ENCODE measurements at regions not wholly inside any gene's neighbourhood (a gene's known extent, or its start where the extent isn't known, plus 50 kb on each side); places are given as distances from the start of the nearest gene placed in this dataset.
A peak's percentile ranks its signal among the peaks of the same experiment; 100 is the strongest.

DNA sequence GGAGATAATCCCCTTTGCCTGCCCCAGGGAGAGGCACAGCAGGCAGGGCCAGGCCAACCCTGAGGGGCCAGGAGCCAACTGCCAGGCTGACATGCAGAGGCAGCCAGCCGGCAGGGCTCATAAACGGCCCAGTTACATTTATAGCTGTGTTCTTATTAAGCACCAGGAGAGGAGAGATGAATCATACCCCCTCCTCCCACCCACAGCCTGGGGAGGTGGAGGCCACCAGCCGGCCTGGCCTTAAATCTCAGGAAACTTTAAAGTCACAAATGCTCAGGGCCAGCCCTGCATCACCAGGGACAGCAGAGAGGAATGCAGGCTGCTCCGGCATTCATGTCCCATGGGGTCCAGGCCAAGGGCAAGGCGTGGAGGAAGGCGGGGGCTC lies 177.2 kb downstream of the TMEM132E start (continued):
- TF ChIP-seq EZH2 (IDR thresholded peaks at IDR 0.05; ENCODE audit: low read depth, unreplicated experiment), result no peak
- no peak for TF ChIP-seq STAT1 (IDR thresholded peaks at IDR 0.05; ENCODE audit: unreplicated experiment)
- TF ChIP-seq, protein P1, sequence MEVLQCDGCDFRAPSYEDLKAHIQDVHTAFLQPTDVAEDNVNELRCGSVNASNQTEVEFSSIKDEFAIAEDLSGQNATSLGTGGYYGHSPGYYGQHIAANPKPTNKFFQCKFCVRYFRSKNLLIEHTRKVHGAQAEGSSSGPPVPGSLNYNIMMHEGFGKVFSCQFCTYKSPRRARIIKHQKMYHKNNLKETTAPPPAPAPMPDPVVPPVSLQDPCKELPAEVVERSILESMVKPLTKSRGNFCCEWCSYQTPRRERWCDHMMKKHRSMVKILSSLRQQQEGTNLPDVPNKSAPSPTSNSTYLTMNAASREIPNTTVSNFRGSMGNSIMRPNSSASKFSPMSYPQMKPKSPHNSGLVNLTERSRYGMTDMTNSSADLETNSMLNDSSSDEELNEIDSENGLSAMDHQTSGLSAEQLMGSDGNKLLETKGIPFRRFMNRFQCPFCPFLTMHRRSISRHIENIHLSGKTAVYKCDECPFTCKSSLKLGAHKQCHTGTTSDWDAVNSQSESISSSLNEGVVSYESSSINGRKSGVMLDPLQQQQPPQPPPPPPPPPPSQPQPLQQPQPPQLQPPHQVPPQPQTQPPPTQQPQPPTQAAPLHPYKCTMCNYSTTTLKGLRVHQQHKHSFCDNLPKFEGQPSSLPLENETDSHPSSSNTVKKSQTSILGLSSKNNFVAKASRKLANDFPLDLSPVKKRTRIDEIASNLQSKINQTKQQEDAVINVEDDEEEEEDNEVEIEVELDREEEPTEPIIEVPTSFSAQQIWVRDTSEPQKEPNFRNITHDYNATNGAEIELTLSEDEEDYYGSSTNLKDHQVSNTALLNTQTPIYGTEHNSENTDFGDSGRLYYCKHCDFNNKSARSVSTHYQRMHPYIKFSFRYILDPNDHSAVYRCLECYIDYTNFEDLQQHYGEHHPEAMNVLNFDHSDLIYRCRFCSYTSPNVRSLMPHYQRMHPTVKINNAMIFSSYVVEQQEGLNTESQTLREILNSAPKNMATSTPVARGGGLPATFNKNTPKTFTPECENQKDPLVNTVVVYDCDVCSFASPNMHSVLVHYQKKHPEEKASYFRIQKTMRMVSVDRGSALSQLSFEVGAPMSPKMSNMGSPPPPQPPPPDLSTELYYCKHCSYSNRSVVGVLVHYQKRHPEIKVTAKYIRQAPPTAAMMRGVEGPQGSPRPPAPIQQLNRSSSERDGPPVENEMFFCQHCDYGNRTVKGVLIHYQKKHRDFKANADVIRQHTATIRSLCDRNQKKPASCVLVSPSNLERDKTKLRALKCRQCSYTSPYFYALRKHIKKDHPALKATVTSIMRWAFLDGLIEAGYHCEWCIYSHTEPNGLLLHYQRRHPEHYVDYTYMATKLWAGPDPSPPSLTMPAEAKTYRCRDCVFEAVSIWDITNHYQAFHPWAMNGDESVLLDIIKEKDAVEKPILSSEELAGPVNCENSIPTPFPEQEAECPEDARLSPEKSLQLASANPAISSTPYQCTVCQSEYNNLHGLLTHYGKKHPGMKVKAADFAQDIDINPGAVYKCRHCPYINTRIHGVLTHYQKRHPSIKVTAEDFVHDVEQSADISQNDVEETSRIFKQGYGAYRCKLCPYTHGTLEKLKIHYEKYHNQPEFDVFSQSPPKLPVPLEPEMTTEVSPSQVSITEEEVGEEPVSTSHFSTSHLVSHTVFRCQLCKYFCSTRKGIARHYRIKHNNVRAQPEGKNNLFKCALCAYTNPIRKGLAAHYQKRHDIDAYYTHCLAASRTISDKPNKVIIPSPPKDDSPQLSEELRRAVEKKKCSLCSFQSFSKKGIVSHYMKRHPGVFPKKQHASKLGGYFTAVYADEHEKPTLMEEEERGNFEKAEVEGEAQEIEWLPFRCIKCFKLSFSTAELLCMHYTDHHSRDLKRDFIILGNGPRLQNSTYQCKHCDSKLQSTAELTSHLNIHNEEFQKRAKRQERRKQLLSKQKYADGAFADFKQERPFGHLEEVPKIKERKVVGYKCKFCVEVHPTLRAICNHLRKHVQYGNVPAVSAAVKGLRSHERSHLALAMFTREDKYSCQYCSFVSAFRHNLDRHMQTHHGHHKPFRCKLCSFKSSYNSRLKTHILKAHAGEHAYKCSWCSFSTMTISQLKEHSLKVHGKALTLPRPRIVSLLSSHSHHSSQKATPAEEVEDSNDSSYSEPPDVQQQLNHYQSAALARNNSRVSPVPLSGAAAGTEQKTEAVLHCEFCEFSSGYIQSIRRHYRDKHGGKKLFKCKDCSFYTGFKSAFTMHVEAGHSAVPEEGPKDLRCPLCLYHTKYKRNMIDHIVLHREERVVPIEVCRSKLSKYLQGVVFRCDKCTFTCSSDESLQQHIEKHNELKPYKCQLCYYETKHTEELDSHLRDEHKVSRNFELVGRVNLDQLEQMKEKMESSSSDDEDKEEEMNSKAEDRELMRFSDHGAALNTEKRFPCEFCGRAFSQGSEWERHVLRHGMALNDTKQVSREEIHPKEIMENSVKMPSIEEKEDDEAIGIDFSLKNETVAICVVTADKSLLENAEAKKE (CRISPR knock-in tag; IDR thresholded peaks at IDR 0.05), result no peak
- no peak for TF ChIP-seq POLR2AphosphoS5 (IDR thresholded peaks at IDR 0.05; ENCODE audit: low read depth)

DNA sequence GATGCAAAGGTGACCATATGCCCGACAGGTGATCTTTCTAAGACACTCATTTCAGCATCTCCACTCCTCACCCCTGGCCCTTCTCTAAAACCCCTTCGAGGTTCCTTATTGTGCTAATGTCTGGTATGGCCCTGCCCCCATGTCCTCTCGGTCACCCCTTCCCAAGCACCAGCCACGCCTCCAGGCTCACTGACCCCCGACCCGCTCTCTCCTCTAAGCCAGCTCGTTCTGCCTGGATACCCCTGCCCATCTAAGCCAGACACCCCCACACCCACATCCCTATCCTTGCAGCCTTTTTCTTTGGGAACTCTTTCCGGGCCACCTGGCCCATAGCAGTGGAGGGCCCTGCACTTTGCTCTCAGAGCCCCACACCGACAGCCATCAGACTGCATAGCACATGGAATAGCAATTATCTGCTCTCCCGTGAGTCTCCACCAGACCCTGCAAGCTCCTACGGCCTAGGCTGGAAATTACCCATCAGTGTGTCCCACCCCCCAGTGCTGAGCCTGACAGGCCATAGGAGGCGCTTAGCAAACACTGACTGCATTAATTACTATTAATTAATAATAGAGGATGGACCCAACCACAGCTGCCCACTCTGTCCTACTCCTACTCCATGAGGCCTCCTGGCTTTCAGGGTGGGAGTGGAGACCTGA lies 176.7 kb downstream of the TMEM132E start:
- no peaks in the 10 kb centered on the region for H3K9me2 ChIP-seq (ENCODE audit: insufficient read depth)
- peaks cover 10% of the 10 kb centered on the region for H3K27me3 Mint-ChIP-seq (ENCODE audit: insufficient read depth, low read depth, poor library complexity)
- no peaks in the 10 kb centered on the region for H3K9me3 Mint-ChIP-seq
- H3K79me2 ChIP-seq (replicated peaks; ENCODE audit: insufficient read depth), result no peaks in the 10 kb centered on the region
- DNase-seq (ENCODE audit: low spot score) (no peak), ATAC-seq (peak; percentile 60)
- no peak overlapping the region for H3K27ac Mint-ChIP-seq
- no peaks in the 10 kb centered on the region; the same call in 1 of the 2 replicates for H3K4me1 ChIP-seq (ENCODE audit: insufficient read depth)
- H3K4me3 Mint-ChIP-seq, result no peak overlapping the region
- no peaks in the 10 kb centered on the region for H3K27me3 ChIP-seq (ENCODE audit: insufficient read depth)
- no peak overlapping the region for H3K27ac ChIP-seq (ENCODE audit: low read depth)
- H3F3A ChIP-seq (replicated peaks; ENCODE audit: low read depth), result no peaks in the 10 kb centered on the region
- H2AFZ ChIP-seq, result no peak overlapping the region; the same call in 1 of the 2 replicates
- H3K4me2 ChIP-seq, result no peak overlapping the region
- no peaks in the 10 kb centered on the region for H3K36me3 Mint-ChIP-seq (ENCODE audit: low read depth)
- H4K20me1 ChIP-seq (replicated peaks; ENCODE audit: insufficient read depth), result no peaks in the 10 kb centered on the region; the same call in 1 of the 2 replicates
- H3K4me1 Mint-ChIP-seq, result peaks cover 15% of the 10 kb centered on the region
- H3K4me3 ChIP-seq, result no peak overlapping the region
- no peaks in the 10 kb centered on the region for H3K36me3 ChIP-seq (ENCODE audit: insufficient read depth)
- TF ChIP-seq NANOG (IDR thresholded peaks at IDR 0.05; ENCODE audit: borderline replicate concordance) (no peak), EZH2phosphoT487 (IDR thresholded peaks at IDR 0.05; ENCODE audit: unreplicated experiment) (no peak), POLR2AphosphoS5 (IDR thresholded peaks at IDR 0.05; ENCODE audit: low read depth) (no peak), JUNB (IDR thresholded peaks at IDR 0.05; ENCODE audit: unreplicated experiment) (no peak), STAT1 (IDR thresholded peaks at IDR 0.05; ENCODE audit: unreplicated experiment) (no peak), EZH2 (IDR thresholded peaks at IDR 0.05; ENCODE audit: low read depth, unreplicated experiment) (no peak), ZNF114 (CRISPR knock-in tag; IDR thresholded peaks at IDR 0.05) (no peak), CREB1 (CRISPR knock-in tag; IDR thresholded peaks at IDR 0.05; ENCODE audit: low read depth) (no peak)
- TF ChIP-seq, protein P2, sequence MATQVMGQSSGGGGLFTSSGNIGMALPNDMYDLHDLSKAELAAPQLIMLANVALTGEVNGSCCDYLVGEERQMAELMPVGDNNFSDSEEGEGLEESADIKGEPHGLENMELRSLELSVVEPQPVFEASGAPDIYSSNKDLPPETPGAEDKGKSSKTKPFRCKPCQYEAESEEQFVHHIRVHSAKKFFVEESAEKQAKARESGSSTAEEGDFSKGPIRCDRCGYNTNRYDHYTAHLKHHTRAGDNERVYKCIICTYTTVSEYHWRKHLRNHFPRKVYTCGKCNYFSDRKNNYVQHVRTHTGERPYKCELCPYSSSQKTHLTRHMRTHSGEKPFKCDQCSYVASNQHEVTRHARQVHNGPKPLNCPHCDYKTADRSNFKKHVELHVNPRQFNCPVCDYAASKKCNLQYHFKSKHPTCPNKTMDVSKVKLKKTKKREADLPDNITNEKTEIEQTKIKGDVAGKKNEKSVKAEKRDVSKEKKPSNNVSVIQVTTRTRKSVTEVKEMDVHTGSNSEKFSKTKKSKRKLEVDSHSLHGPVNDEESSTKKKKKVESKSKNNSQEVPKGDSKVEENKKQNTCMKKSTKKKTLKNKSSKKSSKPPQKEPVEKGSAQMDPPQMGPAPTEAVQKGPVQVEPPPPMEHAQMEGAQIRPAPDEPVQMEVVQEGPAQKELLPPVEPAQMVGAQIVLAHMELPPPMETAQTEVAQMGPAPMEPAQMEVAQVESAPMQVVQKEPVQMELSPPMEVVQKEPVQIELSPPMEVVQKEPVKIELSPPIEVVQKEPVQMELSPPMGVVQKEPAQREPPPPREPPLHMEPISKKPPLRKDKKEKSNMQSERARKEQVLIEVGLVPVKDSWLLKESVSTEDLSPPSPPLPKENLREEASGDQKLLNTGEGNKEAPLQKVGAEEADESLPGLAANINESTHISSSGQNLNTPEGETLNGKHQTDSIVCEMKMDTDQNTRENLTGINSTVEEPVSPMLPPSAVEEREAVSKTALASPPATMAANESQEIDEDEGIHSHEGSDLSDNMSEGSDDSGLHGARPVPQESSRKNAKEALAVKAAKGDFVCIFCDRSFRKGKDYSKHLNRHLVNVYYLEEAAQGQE (IDR thresholded peaks at IDR 0.05; ENCODE audit: unreplicated experiment), result no peak
- TF ChIP-seq, protein P3, sequence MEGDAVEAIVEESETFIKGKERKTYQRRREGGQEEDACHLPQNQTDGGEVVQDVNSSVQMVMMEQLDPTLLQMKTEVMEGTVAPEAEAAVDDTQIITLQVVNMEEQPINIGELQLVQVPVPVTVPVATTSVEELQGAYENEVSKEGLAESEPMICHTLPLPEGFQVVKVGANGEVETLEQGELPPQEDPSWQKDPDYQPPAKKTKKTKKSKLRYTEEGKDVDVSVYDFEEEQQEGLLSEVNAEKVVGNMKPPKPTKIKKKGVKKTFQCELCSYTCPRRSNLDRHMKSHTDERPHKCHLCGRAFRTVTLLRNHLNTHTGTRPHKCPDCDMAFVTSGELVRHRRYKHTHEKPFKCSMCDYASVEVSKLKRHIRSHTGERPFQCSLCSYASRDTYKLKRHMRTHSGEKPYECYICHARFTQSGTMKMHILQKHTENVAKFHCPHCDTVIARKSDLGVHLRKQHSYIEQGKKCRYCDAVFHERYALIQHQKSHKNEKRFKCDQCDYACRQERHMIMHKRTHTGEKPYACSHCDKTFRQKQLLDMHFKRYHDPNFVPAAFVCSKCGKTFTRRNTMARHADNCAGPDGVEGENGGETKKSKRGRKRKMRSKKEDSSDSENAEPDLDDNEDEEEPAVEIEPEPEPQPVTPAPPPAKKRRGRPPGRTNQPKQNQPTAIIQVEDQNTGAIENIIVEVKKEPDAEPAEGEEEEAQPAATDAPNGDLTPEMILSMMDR (conservative IDR thresholded peaks at IDR 0.05; ENCODE audit: low read depth in 2 of 2), result no peak
- TF ChIP-seq, protein P4, sequence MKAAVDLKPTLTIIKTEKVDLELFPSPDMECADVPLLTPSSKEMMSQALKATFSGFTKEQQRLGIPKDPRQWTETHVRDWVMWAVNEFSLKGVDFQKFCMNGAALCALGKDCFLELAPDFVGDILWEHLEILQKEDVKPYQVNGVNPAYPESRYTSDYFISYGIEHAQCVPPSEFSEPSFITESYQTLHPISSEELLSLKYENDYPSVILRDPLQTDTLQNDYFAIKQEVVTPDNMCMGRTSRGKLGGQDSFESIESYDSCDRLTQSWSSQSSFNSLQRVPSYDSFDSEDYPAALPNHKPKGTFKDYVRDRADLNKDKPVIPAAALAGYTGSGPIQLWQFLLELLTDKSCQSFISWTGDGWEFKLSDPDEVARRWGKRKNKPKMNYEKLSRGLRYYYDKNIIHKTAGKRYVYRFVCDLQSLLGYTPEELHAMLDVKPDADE (IDR thresholded peaks at IDR 0.05), result no peak
